HCT116 (cell line): ENCODE measurements at regions not wholly inside any gene's neighbourhood (a gene's known extent, or its start where the extent isn't known, plus 50 kb on each side); places are given as distances from the start of the nearest gene placed in this dataset.

Experiments used
- EGR1 ChIP-seq: IDR thresholded peaks from 2 replicates; pipeline ENCODE4 v1.6.1; 2012; ENCODE audit warnings: low read depth
- TF ChIP-seq, protein P1 (sequence below), 3 experiments: fragments of 200-600 bp in 1 of 3; sonication (generic) in 1 of 3; IDR thresholded peaks in 2 of 3; conservative IDR thresholded peaks in 1 of 3; 2 replicates each; pipeline ENCODE4 v1.5.1; 2012 to 2017; ENCODE audit warnings: low read depth in 2 of 3, low read length in 2 of 3, antibody characterized with exemption in 1 of 3, borderline replicate concordance in 1 of 3, control low read depth in 1 of 3, mild to moderate bottlenecking in 1 of 3, mixed read lengths in 1 of 3, mixed run types in 1 of 3, moderate library complexity in 1 of 3; ENCODE audit not compliant: insufficient read depth in 1 of 3

DNA sequence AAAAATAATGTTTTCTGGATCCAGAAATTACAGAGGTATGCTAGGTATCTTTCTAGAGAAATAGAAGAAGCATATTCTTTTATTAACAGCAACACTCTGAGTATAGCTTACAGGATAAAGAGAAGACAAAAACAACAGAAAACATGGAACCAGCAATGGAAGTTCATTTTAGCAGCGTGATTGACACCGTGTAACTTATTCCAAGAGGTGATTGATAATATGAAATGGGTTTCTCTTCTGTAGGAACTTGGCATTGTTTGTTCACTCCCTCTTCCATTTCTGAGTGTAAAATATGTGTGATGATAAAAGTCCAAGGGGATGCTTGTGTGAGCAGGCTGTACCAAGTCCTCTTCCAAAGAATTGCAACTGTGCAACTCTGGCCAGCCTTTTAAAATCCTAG lies 303.0 kb downstream of the COL12A1 start:
- TF ChIP-seq EGR1: no peak
- TF ChIP-seq, protein P1, sequence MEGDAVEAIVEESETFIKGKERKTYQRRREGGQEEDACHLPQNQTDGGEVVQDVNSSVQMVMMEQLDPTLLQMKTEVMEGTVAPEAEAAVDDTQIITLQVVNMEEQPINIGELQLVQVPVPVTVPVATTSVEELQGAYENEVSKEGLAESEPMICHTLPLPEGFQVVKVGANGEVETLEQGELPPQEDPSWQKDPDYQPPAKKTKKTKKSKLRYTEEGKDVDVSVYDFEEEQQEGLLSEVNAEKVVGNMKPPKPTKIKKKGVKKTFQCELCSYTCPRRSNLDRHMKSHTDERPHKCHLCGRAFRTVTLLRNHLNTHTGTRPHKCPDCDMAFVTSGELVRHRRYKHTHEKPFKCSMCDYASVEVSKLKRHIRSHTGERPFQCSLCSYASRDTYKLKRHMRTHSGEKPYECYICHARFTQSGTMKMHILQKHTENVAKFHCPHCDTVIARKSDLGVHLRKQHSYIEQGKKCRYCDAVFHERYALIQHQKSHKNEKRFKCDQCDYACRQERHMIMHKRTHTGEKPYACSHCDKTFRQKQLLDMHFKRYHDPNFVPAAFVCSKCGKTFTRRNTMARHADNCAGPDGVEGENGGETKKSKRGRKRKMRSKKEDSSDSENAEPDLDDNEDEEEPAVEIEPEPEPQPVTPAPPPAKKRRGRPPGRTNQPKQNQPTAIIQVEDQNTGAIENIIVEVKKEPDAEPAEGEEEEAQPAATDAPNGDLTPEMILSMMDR (IDR thresholded peaks at IDR 0.05 in 2 of 3, conservative IDR thresholded peaks at IDR 0.05 in 1 of 3; ENCODE audit: borderline replicate concordance in 1 of 3, insufficient read depth in 1 of 3, low read depth in 2 of 3, low read length in 2 of 3): no peak
